Activated T-cell treated with anti-CD3 and anti-CD28 coated beads for 1 hour (primary cell): ENCODE measurements at regions not wholly inside any gene's neighbourhood (a gene's known extent, or its start where the extent isn't known, plus 50 kb on each side); places are given as distances from the start of the nearest gene placed in this dataset.
"Not testable (repeated sequence)": the region's sequence is repeated elsewhere in the genome, so short reads cannot be mapped to it uniquely, and the experiment has no call there.

Source experiments
- DNase-seq: peaks from one replicate; pipeline ENCODE4 v3.0.0-alpha.2; 2020; ENCODE audit warnings: low read depth

DNA sequence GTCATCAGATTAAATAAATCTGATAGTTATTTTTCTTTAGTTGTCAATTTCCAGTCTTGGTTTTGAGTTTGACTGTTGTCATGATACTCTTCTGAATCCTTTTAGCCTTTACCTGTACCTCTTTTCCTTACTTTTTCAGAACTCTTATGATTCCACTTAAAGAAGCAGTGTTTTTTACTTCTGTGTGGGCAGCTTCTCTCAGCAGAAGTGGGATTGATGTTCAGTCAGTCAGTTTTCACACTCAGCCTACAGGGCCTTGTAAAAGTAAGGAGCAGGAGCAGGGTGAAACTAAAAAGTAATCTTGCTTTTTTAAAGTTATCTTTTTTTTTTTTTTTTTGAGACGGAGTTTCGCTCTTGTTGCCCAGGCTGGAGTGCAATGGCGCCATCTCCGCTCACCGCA, 75.1 kb downstream of the HAUS1 start:
- DNase-seq, result no peak

- DNase-seq, result no peak
These were observed 78.6 kb downstream of the HAUS1 start for GRCh38 chr18:46182633-46183358.

GRCh38 chr18:46184296-46184695, 80.1 kb downstream of the HAUS1 start:
- not testable (repeated sequence) for DNase-seq

DNA sequence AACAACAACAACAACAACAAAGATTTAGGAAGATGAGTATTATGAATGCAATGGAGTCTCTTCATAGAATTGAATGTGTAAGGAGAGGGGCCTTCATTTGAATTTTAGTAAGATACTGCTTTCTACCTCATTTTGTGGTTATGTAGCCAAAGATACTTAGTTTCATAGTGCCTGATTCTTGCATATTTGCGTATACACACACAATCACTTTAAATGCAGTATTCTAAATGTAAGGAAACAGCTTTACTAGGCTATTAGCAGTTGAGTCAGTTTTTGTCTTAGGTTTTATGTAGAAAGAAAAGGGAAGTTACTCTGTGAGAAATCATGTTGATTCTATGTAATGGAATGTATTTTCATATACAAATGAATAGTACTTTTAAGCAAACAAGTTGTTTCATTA, 80.5 kb downstream of the HAUS1 start:
- no peak for DNase-seq

- DNase-seq, result no peak
These were observed 86.5 kb downstream of the HAUS1 start for GRCh38 chr18:46190667-46191066.

- DNase-seq, result no peak
These were observed 92.5 kb downstream of the HAUS1 start for GRCh38 chr18:46196627-46197243.

DNA sequence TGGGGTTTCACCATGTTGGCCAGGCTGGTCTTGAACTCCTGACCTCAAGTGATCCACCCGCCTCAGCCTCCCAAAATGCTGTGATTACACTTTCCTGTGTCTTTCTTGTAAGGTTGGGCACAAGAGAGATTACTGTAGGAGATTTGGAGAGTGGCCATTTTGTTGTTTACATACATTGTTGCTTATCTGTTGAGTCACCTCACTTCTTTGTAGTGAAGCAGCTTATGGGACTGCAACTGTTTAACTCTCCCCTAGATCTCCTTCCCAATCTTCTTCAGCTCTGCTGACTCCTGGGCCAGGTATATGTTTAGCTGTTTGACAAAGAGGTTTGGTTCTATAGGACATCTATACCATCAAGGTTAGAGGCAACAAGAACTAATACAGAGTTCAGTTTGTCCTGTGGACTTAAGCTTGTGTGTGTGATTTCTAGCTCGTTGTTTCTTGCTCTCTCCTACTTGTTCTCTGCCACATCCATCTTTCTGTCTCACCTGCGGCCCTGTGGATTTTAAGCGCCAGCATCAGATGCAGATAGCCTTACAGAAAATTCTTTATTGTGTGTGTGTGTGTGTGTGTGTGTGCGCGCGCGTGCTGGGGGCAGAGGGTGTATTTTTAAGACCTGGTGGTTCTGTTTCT, 95.4 kb downstream of the HAUS1 start:
- no peak for DNase-seq

DNA sequence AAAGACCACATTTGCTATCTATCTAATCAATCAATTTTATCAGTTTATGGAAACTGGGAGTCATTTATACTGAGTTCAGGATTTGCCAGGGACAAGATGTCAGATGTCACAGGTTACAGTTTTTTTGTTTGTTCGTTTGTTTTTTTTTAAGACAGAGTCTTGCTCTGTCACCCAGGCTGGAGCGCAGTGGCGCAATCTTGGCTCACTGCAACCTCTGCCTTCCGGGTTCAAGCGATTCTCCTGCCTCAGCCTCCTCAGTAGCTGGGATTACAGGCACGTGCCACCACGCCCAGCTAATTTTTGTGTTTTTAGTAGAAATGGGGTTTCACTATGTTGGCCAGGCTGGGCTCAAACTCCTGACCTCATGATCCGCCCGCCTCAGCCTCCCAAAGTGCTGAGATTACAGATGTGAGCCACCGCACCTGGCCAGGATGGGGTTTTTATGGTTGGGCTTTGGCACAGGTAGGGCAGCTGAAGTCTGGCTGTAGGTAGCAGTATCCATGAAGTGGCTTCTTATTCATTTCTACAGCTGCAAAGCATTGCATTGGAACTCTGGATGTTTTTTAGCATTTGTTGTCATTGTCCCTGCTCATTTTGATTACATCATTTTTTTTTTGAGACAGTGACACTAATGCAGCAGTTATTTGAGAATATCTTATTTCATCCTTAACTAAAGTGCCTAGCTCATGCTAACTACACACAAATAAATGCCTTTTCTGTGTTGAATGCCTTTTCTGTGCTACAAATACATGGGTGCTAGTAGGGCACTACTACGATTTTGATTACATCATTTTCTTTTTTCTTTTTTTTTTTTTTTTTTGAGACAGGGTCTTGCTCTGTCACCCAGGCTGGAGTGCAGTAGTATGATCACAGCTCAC, 96.2 kb downstream of the HAUS1 start:
- not testable (repeated sequence) for DNase-seq

GRCh38 chr18:46204143-46204542, 100.0 kb downstream of the HAUS1 start:
- DNase-seq, result no peak

GRCh38 chr18:46207985-46208384, 103.8 kb downstream of the HAUS1 start:
- DNase-seq, result no peak

DNA sequence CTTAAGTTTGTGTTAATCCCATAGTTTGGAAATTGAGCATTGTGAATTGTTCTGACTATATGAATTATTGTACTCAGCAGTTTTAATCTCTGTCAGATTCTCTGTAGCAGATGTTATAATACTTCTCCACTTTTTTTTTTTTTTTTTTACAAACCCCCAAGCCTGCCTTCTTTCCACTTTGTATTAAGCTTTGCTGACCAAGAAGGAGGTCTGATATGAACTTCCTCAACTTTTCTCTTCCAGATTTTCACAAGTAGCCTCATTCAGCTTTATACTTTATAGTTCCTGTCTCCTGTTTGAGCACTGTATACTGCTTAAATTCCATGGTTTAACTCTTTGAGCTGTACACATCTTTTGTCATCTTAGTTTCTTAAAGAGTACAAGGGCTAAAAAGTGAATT, 105.0 kb downstream of the HAUS1 start:
- no peak for DNase-seq

- DNase-seq, result no peak
These were observed 107.6 kb downstream of the HAUS1 start for GRCh38 chr18:46211816-46212215.

GRCh38 chr18:46212398-46212797, 108.2 kb downstream of the HAUS1 start:
- DNase-seq, result no peak

DNA sequence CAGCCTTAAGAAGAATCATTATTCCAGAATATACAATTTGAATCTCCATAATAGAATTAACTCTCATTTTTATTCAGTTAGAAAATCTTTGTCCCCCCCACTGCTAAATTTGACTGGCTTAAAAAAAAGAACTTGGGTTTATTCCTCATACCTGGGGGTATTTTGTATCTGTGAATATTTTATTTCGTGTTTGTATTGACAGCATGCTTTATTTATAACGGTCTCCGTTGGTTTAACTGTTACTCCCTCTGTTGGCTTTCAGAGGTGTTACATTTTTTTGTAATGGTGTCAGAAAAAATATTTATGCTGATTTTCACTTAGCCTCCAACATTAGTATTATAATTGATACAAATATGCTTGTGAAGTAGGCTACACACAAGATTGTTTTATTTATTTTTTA, 109.1 kb downstream of the HAUS1 start:
- no peak for DNase-seq

DNA sequence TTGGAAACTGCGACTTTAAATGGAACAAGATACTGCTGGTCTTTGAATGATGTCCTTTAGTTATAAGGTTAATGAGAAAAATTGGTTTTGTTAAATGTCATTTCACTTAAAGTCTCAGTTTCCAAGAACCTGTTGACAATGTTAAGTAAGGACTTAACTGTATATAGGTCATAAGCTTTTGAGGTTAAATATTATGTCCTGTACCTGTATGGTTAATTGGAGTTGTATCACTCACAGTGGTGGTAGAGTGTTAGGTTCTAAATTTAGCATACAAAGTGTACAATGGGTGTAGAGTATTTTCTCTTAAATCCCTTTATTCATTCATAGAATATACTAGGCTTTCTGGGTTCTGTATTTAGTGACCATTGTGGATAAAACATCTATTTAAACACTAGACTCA, 110.2 kb downstream of the HAUS1 start:
- DNase-seq, result no peak

- no peak for DNase-seq
These were observed 111.9 kb downstream of the HAUS1 start for GRCh38 chr18:46215902-46216723.

GRCh38 chr18:46220116-46220515, 115.9 kb downstream of the HAUS1 start:
- no peak for DNase-seq

DNA sequence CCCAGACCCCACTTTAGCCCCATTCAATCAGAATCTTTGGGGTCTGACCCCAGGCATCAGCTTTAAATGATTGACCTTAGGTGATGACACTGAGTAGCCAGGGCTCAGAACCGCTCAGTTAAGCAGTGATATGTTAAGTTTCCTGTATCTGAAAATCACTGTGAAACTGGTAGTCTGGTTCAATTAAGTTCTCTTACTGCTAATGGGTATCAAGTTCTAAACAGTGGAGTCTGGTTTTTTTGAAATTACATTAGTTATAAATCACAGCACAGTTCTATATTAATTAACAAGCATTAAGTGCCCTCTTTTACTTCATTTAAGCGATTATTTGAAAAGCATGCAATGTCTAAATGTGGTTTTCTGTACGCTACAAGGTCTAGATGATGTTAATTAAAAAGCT, 117.9 kb downstream of the HAUS1 start:
- DNase-seq, result no peak

DNA sequence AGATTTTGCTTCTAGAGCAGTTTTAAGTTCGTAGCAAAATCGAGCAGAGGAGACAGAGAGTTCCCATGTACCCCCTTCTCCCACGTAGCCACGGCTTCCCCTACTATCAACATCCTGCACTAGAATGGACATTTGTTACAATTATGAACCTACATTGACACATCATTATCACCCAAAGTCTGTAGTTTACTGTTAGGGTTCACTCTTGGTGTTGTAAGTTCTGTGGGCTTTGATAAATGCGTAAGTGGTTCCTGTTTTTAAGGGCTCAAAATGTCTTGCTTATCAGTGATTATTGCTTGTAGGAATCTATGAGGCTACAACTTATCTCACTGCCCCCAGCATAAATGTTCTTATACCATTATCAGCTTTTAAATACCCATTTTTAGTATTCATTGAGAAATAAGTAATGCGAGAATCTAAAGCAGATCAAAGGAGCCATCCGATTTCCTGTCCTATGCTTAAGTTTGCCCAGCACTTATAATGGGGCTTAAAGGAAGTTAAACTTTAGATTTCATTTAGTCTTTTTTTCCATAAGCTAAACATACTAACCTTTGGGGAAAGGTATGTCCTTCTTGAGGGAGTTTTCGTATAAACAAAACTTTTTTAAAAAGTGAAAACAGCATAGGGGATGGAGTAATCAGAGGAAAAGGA, 118.7 kb downstream of the HAUS1 start:
- DNase-seq, result no peak

GRCh38 chr18:46224181-46224775, 120.1 kb downstream of the HAUS1 start:
- DNase-seq, result no peak

DNA sequence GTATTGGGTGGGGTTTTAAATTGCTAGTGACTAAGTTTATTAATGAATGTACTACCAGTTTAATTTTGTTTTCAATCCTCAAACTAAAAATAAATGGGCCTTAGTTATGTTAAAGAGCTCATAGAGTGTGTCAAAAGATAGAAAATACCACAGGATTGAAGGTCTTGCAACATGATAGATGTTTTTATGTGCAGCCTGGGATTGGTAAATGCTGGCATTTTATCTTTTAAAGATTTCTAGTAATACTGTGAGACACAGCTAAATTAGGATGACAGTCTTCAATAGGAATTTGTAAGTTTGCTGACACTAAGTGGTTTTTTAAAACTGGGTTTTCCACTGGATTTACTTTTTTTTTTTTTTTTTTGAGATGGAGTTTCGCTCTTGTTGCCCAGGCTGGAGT, 122.3 kb downstream of the HAUS1 start:
- no peak for DNase-seq
